SU-DHL-6 (cell line): ENCODE measurements at regions not wholly inside any gene's neighbourhood (a gene's known extent, or its start where the extent isn't known, plus 50 kb on each side); places are given as distances from the start of the nearest gene placed in this dataset.

Experiments
- EZH2phosphoT487 ChIP-seq: fragments of 200-600 bp; sonication (generic), shearing (Covaris generic); conservative IDR thresholded peaks from 2 replicates; pipeline ENCODE4 v1.6.1; 2018; ENCODE audit warnings: mild to moderate bottlenecking, antibody characterized with exemption, low read length, moderate library complexity, mixed read lengths
- TF ChIP-seq, protein P1 (sequence below): fragments of 200-600 bp; sonication (generic); IDR thresholded peaks from one replicate; pipeline ENCODE4 v1.5.1; 2017; ENCODE audit warnings: antibody characterized with exemption, mild to moderate bottlenecking, low read length, moderate library complexity; ENCODE audit not compliant: insufficient read depth, poor library complexity, severe bottlenecking

- TF ChIP-seq, protein P1, sequence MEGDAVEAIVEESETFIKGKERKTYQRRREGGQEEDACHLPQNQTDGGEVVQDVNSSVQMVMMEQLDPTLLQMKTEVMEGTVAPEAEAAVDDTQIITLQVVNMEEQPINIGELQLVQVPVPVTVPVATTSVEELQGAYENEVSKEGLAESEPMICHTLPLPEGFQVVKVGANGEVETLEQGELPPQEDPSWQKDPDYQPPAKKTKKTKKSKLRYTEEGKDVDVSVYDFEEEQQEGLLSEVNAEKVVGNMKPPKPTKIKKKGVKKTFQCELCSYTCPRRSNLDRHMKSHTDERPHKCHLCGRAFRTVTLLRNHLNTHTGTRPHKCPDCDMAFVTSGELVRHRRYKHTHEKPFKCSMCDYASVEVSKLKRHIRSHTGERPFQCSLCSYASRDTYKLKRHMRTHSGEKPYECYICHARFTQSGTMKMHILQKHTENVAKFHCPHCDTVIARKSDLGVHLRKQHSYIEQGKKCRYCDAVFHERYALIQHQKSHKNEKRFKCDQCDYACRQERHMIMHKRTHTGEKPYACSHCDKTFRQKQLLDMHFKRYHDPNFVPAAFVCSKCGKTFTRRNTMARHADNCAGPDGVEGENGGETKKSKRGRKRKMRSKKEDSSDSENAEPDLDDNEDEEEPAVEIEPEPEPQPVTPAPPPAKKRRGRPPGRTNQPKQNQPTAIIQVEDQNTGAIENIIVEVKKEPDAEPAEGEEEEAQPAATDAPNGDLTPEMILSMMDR, result no peak
- TF ChIP-seq EZH2phosphoT487, result no peak
These were observed 95.8 kb upstream of the TBCA start for GRCh38 chr5:77871946-77872345.
